Spleen (tissue), 11 donors: ENCODE measurements at regions not wholly inside any gene's neighbourhood (a gene's known extent, or its start where the extent isn't known, plus 50 kb on each side); places are given as distances from the start of the nearest gene placed in this dataset.

Experiments
- DNase-seq: peaks from one replicate; pipeline ENCODE4 v3.0.0-alpha.2; 2020
- H3K27ac ChIP-seq, 8 donors: fragments of 200-600 bp; sonication (generic) in 7 of 8; 1 replicate in 4 of 8; 2 replicates in 4 of 8; pipeline versions ENCODE4 v1.5.0 to v1.8.0; 2016 to 2021; ENCODE audit warnings: inconsistent platforms in 4 of 8, mild to moderate bottlenecking in 4 of 8, moderate library complexity in 1 of 8
- H3K27me3 ChIP-seq, 7 donors: fragments of 200-600 bp; sonication (generic) in 6 of 7; replicated peaks in 1 of 7; 1 replicate in 4 of 7; 2 replicates in 3 of 7; pipeline versions ENCODE4 v1.5.0 to v1.8.0; 2016 to 2021; ENCODE audit warnings: inconsistent platforms in 3 of 7, mild to moderate bottlenecking in 1 of 7
- H3K36me3 ChIP-seq, 6 donors: fragments of 200-600 bp; sonication (generic) in 5 of 6; 1 replicate in 4 of 6; 2 replicates in 2 of 6; pipeline versions ENCODE4 v1.5.0 to v1.8.0; 2016 to 2021; ENCODE audit warnings: inconsistent platforms in 2 of 6
- H3K4me1 ChIP-seq, 6 donors: fragments of 200-600 bp; sonication (generic) in 5 of 6; 1 replicate in 3 of 6; 2 replicates in 3 of 6; pipeline versions ENCODE4 v1.5.0 to v1.8.0; 2016 to 2021; ENCODE audit warnings: inconsistent platforms in 3 of 6
- H3K4me3 ChIP-seq, 8 donors: fragments of 200-600 bp; sonication (generic) in 7 of 8; 1 replicate in 4 of 8; 2 replicates in 4 of 8; pipeline versions ENCODE4 v1.5.0 to v1.8.0; 2016 to 2021; ENCODE audit warnings: inconsistent platforms in 4 of 8, mild to moderate bottlenecking in 4 of 8, moderate library complexity in 2 of 8
- H3K9me3 ChIP-seq, 8 donors: fragments of 200-600 bp; sonication (generic) in 7 of 8; 1 replicate in 4 of 8; 2 replicates in 4 of 8; pipeline versions ENCODE4 v1.5.0 to v1.8.0; 2016 to 2021; ENCODE audit warnings: inconsistent platforms in 4 of 8
- POLR2A ChIP-seq, 3 donors: fragments of 450-650 bp; IDR thresholded peaks; one replicate each; pipeline ENCODE4 v1.5.1; 2017; ENCODE audit warnings: antibody characterized with exemption in 3 of 3, mild to moderate bottlenecking in 1 of 3
- POLR2AphosphoS5 ChIP-seq, 3 donors: sonication (generic); formaldehyde crosslinking; IDR thresholded peaks; one replicate each; pipeline ENCODE4 v1.5.1; 2017; ENCODE audit warnings: antibody characterized with exemption in 3 of 3
- WGBS, 5 donors: extraction: QIAGEN DNeasy Blood & Tissue Kit in 3 of 5; methylation state at CpG; one replicate each; pipeline versions ENCODE4 v1.1.5 to v1.1.7; 2013 to 2018; 5-methylcytosine and 5-hydroxymethylcytosine counted together
- intact Hi-C: fragments of 100-400 bp; cut with DNase I; formaldehyde crosslinking; loops from one replicate; pipeline ENCODE4 v1.15.0; 2023; ENCODE audit warnings: low total_unique reads
- TF ChIP-seq, protein P1 (sequence below), 11 experiments: fragments of 200-600 bp in 7 of 11; fragments of 450-650 bp in 4 of 11; sonication (generic) in 4 of 11; IDR thresholded peaks in 8 of 11; conservative IDR thresholded peaks in 3 of 11; 1 replicate in 7 of 11; 2 replicates in 4 of 11; pipeline versions ENCODE4 v1.4.0 to v1.8.0; 2016 to 2021; ENCODE audit warnings: antibody characterized with exemption in 11 of 11, inconsistent platforms in 4 of 11, mild to moderate bottlenecking in 1 of 11
- donor health status: healthy with polysubstance abuse.
- donor health status: DM: no; HTN: no; CAD: no; lungs with moderate emphysema.
- donor health status: DM: no; HTN: no; CAD: no.
- donor health status: Bipolar disorder and iron deficiency.
- donor health status: healthy.
- donor health status: DM: no; HTN: no; CAD: no.
- donor health status: DM: yes; HTN: yes; CAD: no.

DNA sequence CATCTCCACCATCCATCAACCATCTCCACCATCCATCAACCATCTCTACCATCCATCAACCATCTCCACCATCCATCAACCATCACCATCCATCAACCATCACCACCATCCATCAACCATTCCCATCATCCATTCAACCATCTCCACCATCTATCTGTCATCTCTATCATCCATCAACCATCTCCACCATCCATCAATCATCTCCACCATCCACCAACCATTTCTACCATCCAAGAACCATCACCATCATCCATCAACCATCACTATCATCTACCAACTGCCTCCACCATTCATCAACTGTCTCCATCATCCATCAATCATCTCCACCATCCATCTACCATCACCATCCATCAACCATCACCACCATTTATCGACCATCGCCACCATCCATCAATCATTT lies 78.8 kb upstream of the CDH4 start:
- WGBS, 5 donors: 94 to 98% (median 95%) methylated on average over 2 of the region's 2 CpGs
- Histone ChIP-seq H3K36me3 (no peaks in the 10 kb centered on the region), H3K9me3 (peaks cover 0 to 4% (median 0%) of the 10 kb centered on the region in 8 donors), H3K27ac (no peak overlapping the region), H3K4me3 (no peak overlapping the region), H3K4me1 (no peaks in the 10 kb centered on the region), H3K27me3 (peaks cover 0 to 28% (median 0%) of the 10 kb centered on the region in 7 donors)
- DNase-seq: no peak
- TF ChIP-seq POLR2A (IDR thresholded peaks at IDR 0.05) (no peak), POLR2AphosphoS5 (IDR thresholded peaks at IDR 0.05) (no peak)
- TF ChIP-seq, protein P1, sequence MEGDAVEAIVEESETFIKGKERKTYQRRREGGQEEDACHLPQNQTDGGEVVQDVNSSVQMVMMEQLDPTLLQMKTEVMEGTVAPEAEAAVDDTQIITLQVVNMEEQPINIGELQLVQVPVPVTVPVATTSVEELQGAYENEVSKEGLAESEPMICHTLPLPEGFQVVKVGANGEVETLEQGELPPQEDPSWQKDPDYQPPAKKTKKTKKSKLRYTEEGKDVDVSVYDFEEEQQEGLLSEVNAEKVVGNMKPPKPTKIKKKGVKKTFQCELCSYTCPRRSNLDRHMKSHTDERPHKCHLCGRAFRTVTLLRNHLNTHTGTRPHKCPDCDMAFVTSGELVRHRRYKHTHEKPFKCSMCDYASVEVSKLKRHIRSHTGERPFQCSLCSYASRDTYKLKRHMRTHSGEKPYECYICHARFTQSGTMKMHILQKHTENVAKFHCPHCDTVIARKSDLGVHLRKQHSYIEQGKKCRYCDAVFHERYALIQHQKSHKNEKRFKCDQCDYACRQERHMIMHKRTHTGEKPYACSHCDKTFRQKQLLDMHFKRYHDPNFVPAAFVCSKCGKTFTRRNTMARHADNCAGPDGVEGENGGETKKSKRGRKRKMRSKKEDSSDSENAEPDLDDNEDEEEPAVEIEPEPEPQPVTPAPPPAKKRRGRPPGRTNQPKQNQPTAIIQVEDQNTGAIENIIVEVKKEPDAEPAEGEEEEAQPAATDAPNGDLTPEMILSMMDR (IDR thresholded peaks at IDR 0.05 in 8 of 11, conservative IDR thresholded peaks at IDR 0.05 in 3 of 11): no peak
- intact Hi-C loops: no loop called here

DNA sequence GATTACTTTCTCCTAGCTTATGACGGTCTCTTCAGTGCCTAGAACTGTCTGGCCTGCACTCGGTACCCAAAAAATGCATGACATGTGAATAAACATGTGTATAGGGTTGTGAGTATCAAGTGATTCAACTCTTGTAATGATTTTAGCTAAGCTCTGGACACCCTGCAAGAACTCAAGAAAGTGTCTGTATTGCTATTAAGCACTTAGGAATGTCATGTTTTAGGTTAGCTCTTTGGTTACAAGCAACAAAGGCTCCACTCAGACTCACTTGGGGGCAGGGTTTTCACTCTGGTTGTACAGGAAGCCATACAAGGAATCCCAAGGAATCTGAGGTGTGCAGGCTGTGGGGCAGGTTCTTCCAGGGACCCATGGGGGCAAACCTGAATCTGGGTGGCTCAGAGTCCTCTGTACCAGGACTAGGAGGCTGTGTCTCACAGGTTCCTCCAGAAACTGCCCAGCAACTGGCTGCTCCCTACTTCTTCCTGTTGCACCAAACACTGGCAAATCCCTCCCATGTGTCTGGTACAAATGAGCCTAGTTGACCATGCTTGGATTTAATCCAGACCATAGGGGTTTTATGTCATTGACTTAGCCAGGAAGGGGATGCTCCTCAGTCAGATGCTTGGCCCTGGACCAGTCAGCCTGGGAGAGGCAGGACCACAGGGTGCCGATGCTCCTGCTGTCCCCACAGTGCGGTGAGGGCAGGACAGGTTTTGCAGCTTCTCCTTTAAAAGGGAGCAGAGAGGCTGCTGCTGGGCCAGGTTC lies 77.9 kb upstream of the CDH4 start:
- no peak for TF ChIP-seq POLR2A (IDR thresholded peaks at IDR 0.05)
- TF ChIP-seq, protein P1 (IDR thresholded peaks at IDR 0.05 in 8 of 11, conservative IDR thresholded peaks at IDR 0.05 in 3 of 11): no peak
- TF ChIP-seq POLR2AphosphoS5 (IDR thresholded peaks at IDR 0.05): no peak
- intact Hi-C loops: no loop called here

DNA sequence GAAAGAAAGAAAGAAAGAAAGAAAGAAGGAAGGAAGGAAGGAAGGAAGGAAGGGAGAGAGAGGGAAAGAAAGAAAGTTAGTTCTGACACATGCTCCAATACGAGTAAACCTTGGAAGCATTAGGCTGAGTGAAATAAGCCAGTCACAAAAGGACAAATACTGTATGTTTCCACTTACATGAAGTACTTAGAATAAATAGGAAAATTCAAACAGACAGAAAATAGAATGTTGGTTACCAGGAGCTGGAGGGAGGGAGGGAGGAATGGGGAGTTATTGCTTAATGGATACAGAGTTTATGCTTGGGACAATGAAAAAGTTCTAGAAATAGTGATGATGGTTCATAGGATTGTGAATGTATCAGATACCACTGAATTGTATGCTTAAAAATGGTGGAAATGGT lies 75.2 kb upstream of the CDH4 start:
- TF ChIP-seq POLR2AphosphoS5 (IDR thresholded peaks at IDR 0.05) (no peak), POLR2A (IDR thresholded peaks at IDR 0.05) (no peak)
- TF ChIP-seq, protein P1 (IDR thresholded peaks at IDR 0.05 in 8 of 11, conservative IDR thresholded peaks at IDR 0.05 in 3 of 11): no peak
- peaks cover 0 to 23% (median 0%) of the 10 kb centered on the region in 7 donors for H3K27me3 ChIP-seq
- intact Hi-C loops: no loop called here
- no peak overlapping the region for H3K4me3 ChIP-seq
- no peak for DNase-seq
- H3K27ac ChIP-seq: no peak overlapping the region
- H3K9me3 ChIP-seq: peaks cover 0 to 4% (median 0%) of the 10 kb centered on the region in 8 donors
- WGBS, 5 donors: 63 to 72% (median 63%) methylated on average over 1 of the region's 1 CpG
- H3K4me1 ChIP-seq: no peaks in the 10 kb centered on the region
- H3K36me3 ChIP-seq: no peaks in the 10 kb centered on the region

More for the DNA sequence above, 77.9 kb upstream of the CDH4 start:
- no peak for DNase-seq
- WGBS, 5 donors: 73 to 94% (median 86%) methylated on average over 3 to 4 of the region's 4 CpGs
- Histone ChIP-seq H3K4me1 (no peaks in the 10 kb centered on the region), H3K9me3 (peaks cover 0 to 4% (median 0%) of the 10 kb centered on the region in 8 donors), H3K36me3 (no peaks in the 10 kb centered on the region), H3K27me3 (peaks cover 0 to 27% (median 0%) of the 10 kb centered on the region in 7 donors), H3K27ac (no peak overlapping the region), H3K4me3 (no peak overlapping the region)

DNA sequence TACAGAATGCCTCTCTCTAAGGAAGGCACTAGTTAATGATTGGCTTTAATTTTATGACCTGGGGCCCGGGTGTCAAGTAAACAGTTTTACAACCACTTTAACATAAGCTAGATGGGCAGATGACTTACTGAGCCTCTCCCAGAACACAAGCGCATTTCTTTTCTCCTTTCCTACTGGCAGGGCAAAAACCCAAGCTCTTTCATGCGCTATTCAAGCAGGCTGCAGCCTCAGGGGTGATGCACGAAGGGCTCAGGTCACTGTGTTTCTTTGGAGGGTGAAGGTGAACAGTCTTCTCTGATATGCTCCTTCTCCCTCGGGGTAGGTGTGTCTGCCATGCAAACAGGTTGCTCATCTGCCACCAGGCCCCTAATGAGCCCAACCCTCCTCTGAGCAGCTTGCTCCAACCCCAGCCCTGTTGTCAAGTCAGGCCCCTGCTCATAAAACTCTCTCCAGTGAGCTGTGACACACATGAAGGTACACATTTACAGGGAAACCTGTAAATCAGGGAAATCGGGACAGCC lies 73.5 kb upstream of the CDH4 start:
- no peak overlapping the region for H3K27ac ChIP-seq
- no peak for DNase-seq
- H3K36me3 ChIP-seq: no peaks in the 10 kb centered on the region
- H3K9me3 ChIP-seq: peaks cover 0 to 4% (median 0%) of the 10 kb centered on the region in 8 donors
- TF ChIP-seq, protein P1 (IDR thresholded peaks at IDR 0.05 in 8 of 11, conservative IDR thresholded peaks at IDR 0.05 in 3 of 11): no peak
- TF ChIP-seq POLR2AphosphoS5 (IDR thresholded peaks at IDR 0.05) (no peak), POLR2A (IDR thresholded peaks at IDR 0.05) (no peak)
- intact Hi-C loops: no loop called here
- H3K4me3 ChIP-seq: no peak overlapping the region
- peaks cover 0 to 15% (median 0%) of the 10 kb centered on the region in 7 donors for H3K27me3 ChIP-seq
- WGBS, 5 donors: 35 to 53% (median 38%) methylated on average over 6 of the region's 6 CpGs
- H3K4me1 ChIP-seq: no peaks in the 10 kb centered on the region
